Activated T-cell treated with anti-CD3 and anti-CD28 coated beads, Interleukin-2, amount 50 U/mL, for 24 hours (primary cell): ENCODE measurements at regions not wholly inside any gene's neighbourhood (a gene's known extent, or its start where the extent isn't known, plus 50 kb on each side); places are given as distances from the start of the nearest gene placed in this dataset.
"Not testable (repeated sequence)": the region's sequence is repeated elsewhere in the genome, so short reads cannot be mapped to it uniquely, and the experiment has no call there.

Experiments
- DNase-seq: peaks from one replicate; pipeline ENCODE4 v3.0.0-alpha.2; 2020
- H3K27ac Mint-ChIP-seq: 2 replicates; pipeline ENCODE4 v1.8.0; 2020; ENCODE audit warnings: mild to moderate bottlenecking, mixed read lengths
- H3K27me3 Mint-ChIP-seq: 2 replicates; pipeline ENCODE4 v1.8.0; 2020; ENCODE audit warnings: mixed read lengths
- H3K36me3 Mint-ChIP-seq: 2 replicates; pipeline ENCODE4 v1.8.0; 2020; ENCODE audit warnings: low read depth, mixed read lengths
- H3K4me1 Mint-ChIP-seq: 2 replicates; pipeline ENCODE4 v1.8.0; 2020; ENCODE audit warnings: low read depth, mixed read lengths
- H3K4me3 Mint-ChIP-seq: 2 replicates; pipeline ENCODE4 v1.8.0; 2020; ENCODE audit warnings: mild to moderate bottlenecking, moderate library complexity, mixed read lengths
- H3K9me3 Mint-ChIP-seq: 2 replicates; pipeline ENCODE4 v1.8.0; 2020; ENCODE audit warnings: mixed read lengths

- Mint-ChIP-seq H3K27me3 (no peaks in the 10 kb centered on the region), H3K27ac (no peak overlapping the region)
- no peak for DNase-seq
Measured at GRCh38 chr10:36765782-36766414, 359.5 kb upstream of the ANKRD30A start.

GRCh38 chr10:36764823-36765222 lies 360.6 kb upstream of the ANKRD30A start:
- H3K9me3 Mint-ChIP-seq = no peaks in the 10 kb centered on the region
- H3K4me1 Mint-ChIP-seq = no peaks in the 10 kb centered on the region
- H3K36me3 Mint-ChIP-seq = no peaks in the 10 kb centered on the region
- no peaks in the 10 kb centered on the region for H3K27me3 Mint-ChIP-seq
- no peak overlapping the region for H3K27ac Mint-ChIP-seq
- H3K4me3 Mint-ChIP-seq = no peak overlapping the region
- DNase-seq = no peak

More at GRCh38 chr10:36765782-36766414, 359.5 kb upstream of the ANKRD30A start:
- H3K4me3 Mint-ChIP-seq = no peak overlapping the region
- no peaks in the 10 kb centered on the region for H3K36me3 Mint-ChIP-seq
- H3K9me3 Mint-ChIP-seq = no peaks in the 10 kb centered on the region
- no peaks in the 10 kb centered on the region for H3K4me1 Mint-ChIP-seq

- no peaks in the 10 kb centered on the region for H3K4me1 Mint-ChIP-seq
- H3K36me3 Mint-ChIP-seq = no peaks in the 10 kb centered on the region
- H3K4me3 Mint-ChIP-seq = no peak overlapping the region
- no peaks in the 10 kb centered on the region for H3K9me3 Mint-ChIP-seq
- H3K27me3 Mint-ChIP-seq = no peaks in the 10 kb centered on the region
- H3K27ac Mint-ChIP-seq = no peak overlapping the region
- DNase-seq = no peak
Measured at GRCh38 chr10:36761121-36761520, 364.3 kb upstream of the ANKRD30A start.

GRCh38 chr10:36759141-36759805 lies 366.1 kb upstream of the ANKRD30A start:
- Mint-ChIP-seq H3K27me3 (no peaks in the 10 kb centered on the region), H3K9me3 (peaks cover 2% of the 10 kb centered on the region), H3K4me3 (no peak overlapping the region), H3K4me1 (no peaks in the 10 kb centered on the region), H3K36me3 (no peaks in the 10 kb centered on the region), H3K27ac (no peak overlapping the region)
- no peak for DNase-seq

- Mint-ChIP-seq H3K4me3 (no peak overlapping the region), H3K4me1 (no peaks in the 10 kb centered on the region), H3K9me3 (peaks cover 5% of the 10 kb centered on the region), H3K27me3 (no peaks in the 10 kb centered on the region), H3K36me3 (no peaks in the 10 kb centered on the region), H3K27ac (no peak overlapping the region)
- DNase-seq = no peak
Measured at GRCh38 chr10:36748128-36748871, 377.1 kb upstream of the ANKRD30A start.

GRCh38 chr10:36739884-36740445 lies 385.4 kb upstream of the ANKRD30A start:
- H3K4me3 Mint-ChIP-seq = no peak overlapping the region
- H3K4me1 Mint-ChIP-seq = no peaks in the 10 kb centered on the region
- H3K27ac Mint-ChIP-seq = no peak overlapping the region
- peaks cover 2% of the 10 kb centered on the region for H3K9me3 Mint-ChIP-seq
- no peaks in the 10 kb centered on the region for H3K36me3 Mint-ChIP-seq
- no peaks in the 10 kb centered on the region for H3K27me3 Mint-ChIP-seq
- DNase-seq = no peak

GRCh38 chr10:36738738-36739431 lies 386.5 kb upstream of the ANKRD30A start:
- H3K4me1 Mint-ChIP-seq = no peaks in the 10 kb centered on the region
- no peaks in the 10 kb centered on the region for H3K27me3 Mint-ChIP-seq
- peaks cover 2% of the 10 kb centered on the region for H3K9me3 Mint-ChIP-seq
- no peak for DNase-seq
- no peak overlapping the region for H3K4me3 Mint-ChIP-seq
- H3K27ac Mint-ChIP-seq = no peak overlapping the region
- H3K36me3 Mint-ChIP-seq = no peaks in the 10 kb centered on the region

GRCh38 chr10:36736311-36736710 lies 389.1 kb upstream of the ANKRD30A start:
- DNase-seq = no peak
- no peaks in the 10 kb centered on the region for H3K36me3 Mint-ChIP-seq
- H3K9me3 Mint-ChIP-seq = peaks cover 8% of the 10 kb centered on the region
- no peak overlapping the region for H3K27ac Mint-ChIP-seq
- H3K27me3 Mint-ChIP-seq = no peaks in the 10 kb centered on the region
- no peaks in the 10 kb centered on the region for H3K4me1 Mint-ChIP-seq
- no peak overlapping the region for H3K4me3 Mint-ChIP-seq

GRCh38 chr10:36734590-36734989 lies 390.8 kb upstream of the ANKRD30A start:
- H3K27ac Mint-ChIP-seq, H3K4me1 Mint-ChIP-seq, DNase-seq, H3K4me3 Mint-ChIP-seq, H3K27me3 Mint-ChIP-seq, H3K36me3 Mint-ChIP-seq, H3K9me3 Mint-ChIP-seq: not testable (repeated sequence)

GRCh38 chr10:36730316-36730715 lies 395.1 kb upstream of the ANKRD30A start:
- DNase-seq = no peak
- Mint-ChIP-seq H3K9me3 (peaks cover 6% of the 10 kb centered on the region), H3K27me3 (no peaks in the 10 kb centered on the region), H3K27ac (no peak overlapping the region), H3K4me1 (no peaks in the 10 kb centered on the region), H3K36me3 (no peaks in the 10 kb centered on the region), H3K4me3 (no peak overlapping the region)

GRCh38 chr10:36728626-36729025 lies 396.8 kb upstream of the ANKRD30A start:
- Mint-ChIP-seq H3K9me3 (peaks cover 8% of the 10 kb centered on the region), H3K27me3 (no peaks in the 10 kb centered on the region), H3K4me3 (no peak overlapping the region), H3K36me3 (no peaks in the 10 kb centered on the region), H3K4me1 (no peaks in the 10 kb centered on the region), H3K27ac (no peak overlapping the region)
- DNase-seq = no peak

- Mint-ChIP-seq H3K9me3 (peaks cover 2% of the 10 kb centered on the region), H3K27me3 (no peaks in the 10 kb centered on the region), H3K36me3 (no peaks in the 10 kb centered on the region), H3K4me1 (no peaks in the 10 kb centered on the region), H3K4me3 (no peak overlapping the region), H3K27ac (no peak overlapping the region)
- DNase-seq = no peak
Measured at GRCh38 chr10:36725581-36726520, 399.5 kb upstream of the ANKRD30A start.

GRCh38 chr10:36722777-36723176 lies 402.6 kb upstream of the ANKRD30A start:
- H3K36me3 Mint-ChIP-seq = no peaks in the 10 kb centered on the region
- H3K4me1 Mint-ChIP-seq = no peaks in the 10 kb centered on the region
- H3K27ac Mint-ChIP-seq = no peak overlapping the region
- H3K4me3 Mint-ChIP-seq = no peak overlapping the region
- no peaks in the 10 kb centered on the region for H3K27me3 Mint-ChIP-seq
- no peak for DNase-seq
- peaks cover 10% of the 10 kb centered on the region for H3K9me3 Mint-ChIP-seq
